ENCODE measurements at regions not wholly inside any gene's neighbourhood (a gene's known extent, or its start where the extent isn't known, plus 50 kb on each side); places are given as distances from the start of the nearest gene placed in this dataset.

GRCh38 chr13:40389081-40389641 lies 277.3 kb downstream of the FOXO1 start:
- no peak for DNase-seq
- H3K4me3 Mint-ChIP-seq (ENCODE audit: unreplicated experiment) = no peak overlapping the region
- no peak overlapping the region for H3K27ac Mint-ChIP-seq (ENCODE audit: unreplicated experiment)
- H3K36me3 Mint-ChIP-seq (ENCODE audit: unreplicated experiment) = no peaks in the 10 kb centered on the region
- H3K4me1 Mint-ChIP-seq (ENCODE audit: low read depth, unreplicated experiment) = peaks cover 5% of the 10 kb centered on the region
- peaks cover 1% of the 10 kb centered on the region for H3K9me3 Mint-ChIP-seq (ENCODE audit: unreplicated experiment)
- H3K27me3 Mint-ChIP-seq (ENCODE audit: unreplicated experiment) = peaks cover 3% of the 10 kb centered on the region
- no peak for TF ChIP-seq CTCF (IDR thresholded peaks at IDR 0.05; ENCODE audit: partially characterized antibody, unreplicated experiment)

GRCh38 chr13:40390401-40390916 lies 276.0 kb downstream of the FOXO1 start:
- no peak overlapping the region for H3K4me3 Mint-ChIP-seq (ENCODE audit: unreplicated experiment)
- no peak for TF ChIP-seq CTCF (IDR thresholded peaks at IDR 0.05; ENCODE audit: partially characterized antibody, unreplicated experiment)

GRCh38 chr13:40391788-40392187 lies 274.7 kb downstream of the FOXO1 start:
- TF ChIP-seq CTCF (IDR thresholded peaks at IDR 0.05; ENCODE audit: partially characterized antibody, unreplicated experiment) = no peak
- DNase-seq = no peak
- no peaks in the 10 kb centered on the region for H3K36me3 Mint-ChIP-seq (ENCODE audit: unreplicated experiment)
- no peaks in the 10 kb centered on the region for H3K4me1 Mint-ChIP-seq (ENCODE audit: low read depth, unreplicated experiment)
- H3K9me3 Mint-ChIP-seq (ENCODE audit: unreplicated experiment) = peaks cover 1% of the 10 kb centered on the region
- no peak overlapping the region for H3K4me3 Mint-ChIP-seq (ENCODE audit: unreplicated experiment)
- H3K27ac Mint-ChIP-seq (ENCODE audit: unreplicated experiment) = no peak overlapping the region
- H3K27me3 Mint-ChIP-seq (ENCODE audit: unreplicated experiment) = peaks cover 3% of the 10 kb centered on the region

More at GRCh38 chr13:40390401-40390916, 276.0 kb downstream of the FOXO1 start:
- peaks cover 1% of the 10 kb centered on the region for H3K9me3 Mint-ChIP-seq (ENCODE audit: unreplicated experiment)
- H3K27me3 Mint-ChIP-seq (ENCODE audit: unreplicated experiment) = peaks cover 3% of the 10 kb centered on the region
- H3K36me3 Mint-ChIP-seq (ENCODE audit: unreplicated experiment) = no peaks in the 10 kb centered on the region
- no peak overlapping the region for H3K27ac Mint-ChIP-seq (ENCODE audit: unreplicated experiment)
- no peaks in the 10 kb centered on the region for H3K4me1 Mint-ChIP-seq (ENCODE audit: low read depth, unreplicated experiment)
- no peak for DNase-seq

- Mint-ChIP-seq H3K27ac (ENCODE audit: unreplicated experiment) (no peak overlapping the region), H3K9me3 (ENCODE audit: unreplicated experiment) (peaks cover 1% of the 10 kb centered on the region), H3K36me3 (ENCODE audit: unreplicated experiment) (no peaks in the 10 kb centered on the region), H3K4me3 (ENCODE audit: unreplicated experiment) (no peak overlapping the region), H3K27me3 (ENCODE audit: unreplicated experiment) (no peaks in the 10 kb centered on the region), H3K4me1 (ENCODE audit: low read depth, unreplicated experiment) (no peaks in the 10 kb centered on the region)
- TF ChIP-seq CTCF (IDR thresholded peaks at IDR 0.05; ENCODE audit: partially characterized antibody, unreplicated experiment) = no peak
- no peak for DNase-seq
These were observed 272.0 kb downstream of the FOXO1 start for GRCh38 chr13:40394304-40394985.

- TF ChIP-seq CTCF (IDR thresholded peaks at IDR 0.05; ENCODE audit: partially characterized antibody, unreplicated experiment) = no peak
- Mint-ChIP-seq H3K27ac (ENCODE audit: unreplicated experiment) (no peak overlapping the region), H3K4me1 (ENCODE audit: low read depth, unreplicated experiment) (no peaks in the 10 kb centered on the region), H3K9me3 (ENCODE audit: unreplicated experiment) (no peaks in the 10 kb centered on the region), H3K27me3 (ENCODE audit: unreplicated experiment) (peaks cover 1% of the 10 kb centered on the region), H3K36me3 (ENCODE audit: unreplicated experiment) (no peaks in the 10 kb centered on the region), H3K4me3 (ENCODE audit: unreplicated experiment) (no peak overlapping the region)
- no peak for DNase-seq
These were observed 268.4 kb downstream of the FOXO1 start for GRCh38 chr13:40398065-40398464.

Data from glutamatergic neuron (in vitro differentiated cells).